Trophoblast cell (in vitro differentiated cells and primary cell): ENCODE measurements at regions not wholly inside any gene's neighbourhood (a gene's known extent, or its start where the extent isn't known, plus 50 kb on each side); places are given as distances from the start of the nearest gene placed in this dataset.
"Not testable (repeated sequence)": the region's sequence is repeated elsewhere in the genome, so short reads cannot be mapped to it uniquely, and the experiment has no call there.

Experiments
- DNase-seq, 2 donors: peaks; one replicate each; pipeline ENCODE4 v3.0.0-alpha.2; 2016
- H2AFZ ChIP-seq: 2 replicates; pipeline ENCODE4 v1.6.1; 2013; ENCODE audit warnings: low read length, moderate library complexity, mild to moderate bottlenecking; ENCODE audit not compliant: insufficient read depth, poor library complexity
- H2AK5ac ChIP-seq: 2 replicates; pipeline ENCODE4 v1.6.1; 2013; ENCODE audit warnings: mild to moderate bottlenecking, low read length
- H2BK120ac ChIP-seq: 2 replicates; pipeline ENCODE4 v1.6.1; 2013; ENCODE audit warnings: low read length, mild to moderate bottlenecking, moderate library complexity; ENCODE audit not compliant: insufficient read depth, poor library complexity
- H2BK12ac ChIP-seq: 2 replicates; pipeline ENCODE4 v1.6.1; 2013; ENCODE audit warnings: mild to moderate bottlenecking, low read length, moderate library complexity
- H2BK5ac ChIP-seq: 2 replicates; pipeline ENCODE4 v1.6.1; 2013; ENCODE audit warnings: low read length, low read depth, moderate library complexity, mild to moderate bottlenecking; ENCODE audit not compliant: poor library complexity
- H3K14ac ChIP-seq: 2 replicates; pipeline ENCODE4 v1.6.1; 2013; ENCODE audit warnings: mild to moderate bottlenecking, low read length
- H3K18ac ChIP-seq: 2 replicates; pipeline ENCODE4 v1.6.1; 2013; ENCODE audit warnings: mild to moderate bottlenecking, low read length
- H3K23ac ChIP-seq: 2 replicates; pipeline ENCODE4 v1.6.1; 2013; ENCODE audit warnings: low read length
- H3K27ac ChIP-seq: 2 replicates; pipeline ENCODE4 v1.5.1; 2013; ENCODE audit warnings: low read depth, mild to moderate bottlenecking, inconsistent platforms, low read length, moderate library complexity
- H3K27me3 ChIP-seq: 2 replicates; pipeline ENCODE4 v1.6.1; 2013; ENCODE audit warnings: inconsistent platforms, mild to moderate bottlenecking, low read length, moderate library complexity; ENCODE audit not compliant: insufficient read depth
- H3K36me3 ChIP-seq, 2 experiments: 1 replicate in 1 of 2; 2 replicates in 1 of 2; pipeline ENCODE4 v1.6.1; 2013; ENCODE audit warnings: low read length in 2 of 2, mild to moderate bottlenecking in 2 of 2, moderate library complexity in 1 of 2; ENCODE audit not compliant: insufficient read depth in 2 of 2, control insufficient read depth in 1 of 2
- H3K4ac ChIP-seq: 2 replicates; pipeline ENCODE4 v1.6.1; 2013; ENCODE audit warnings: low read depth, mild to moderate bottlenecking, low read length, moderate library complexity
- H3K4me1 ChIP-seq, 2 experiments: 1 replicate in 1 of 2; 2 replicates in 1 of 2; pipeline ENCODE4 v1.6.1; 2013; ENCODE audit warnings: low read length in 2 of 2, mild to moderate bottlenecking in 2 of 2, moderate library complexity in 1 of 2; ENCODE audit not compliant: insufficient read depth in 2 of 2, control insufficient read depth in 1 of 2
- H3K4me2 ChIP-seq: 2 replicates; pipeline ENCODE4 v1.6.1; 2013; ENCODE audit warnings: inconsistent platforms, mild to moderate bottlenecking, low read length, moderate library complexity
- H3K4me3 ChIP-seq: 2 replicates; pipeline ENCODE4 v1.5.1; 2013; ENCODE audit warnings: mild to moderate bottlenecking, low read depth, low read length, inconsistent platforms
- H3K79me1 ChIP-seq: one replicate; pipeline ENCODE4 v1.6.1; 2013; ENCODE audit warnings: low read length
- H3K79me2 ChIP-seq: 2 replicates; pipeline ENCODE4 v1.6.1; 2013; ENCODE audit warnings: low read length, mild to moderate bottlenecking; ENCODE audit not compliant: control insufficient read depth, insufficient read depth, poor library complexity
- H3K9ac ChIP-seq: 2 replicates; pipeline ENCODE4 v1.6.1; 2013; ENCODE audit warnings: mild to moderate bottlenecking, low read length
- H3K9me3 ChIP-seq: 2 replicates; pipeline ENCODE4 v1.6.1; 2013; ENCODE audit warnings: low read depth, mild to moderate bottlenecking, control low read depth, inconsistent platforms, low read length; ENCODE audit not compliant: insufficient read depth
- H4K12ac ChIP-seq: 2 replicates; pipeline ENCODE4 v1.6.1; 2013; ENCODE audit warnings: low read depth, mild to moderate bottlenecking, low read length, moderate library complexity
- H4K8ac ChIP-seq: 2 replicates; pipeline ENCODE4 v1.6.1; 2013; ENCODE audit warnings: low read depth, mild to moderate bottlenecking, low read length, moderate library complexity
- H4K91ac ChIP-seq: one replicate; pipeline ENCODE4 v1.6.1; 2013; ENCODE audit warnings: low read depth, mild to moderate bottlenecking, low read length, moderate library complexity
- WGBS: extraction: QIAGEN DNeasy Blood & Tissue Kit; methylation state at CpG from one replicate; pipeline ENCODE4 v1.1.7; 2013; ENCODE audit warnings: missing lambda C conversion rate; ENCODE audit not compliant: insufficient read length, insufficient coverage; ENCODE audit errors: extremely low coverage; 5-methylcytosine and 5-hydroxymethylcytosine counted together

GRCh38 chr9:102892025-102892424 lies 103.1 kb upstream of the CYLC2 start:
- Histone ChIP-seq H3K27me3 (no peaks in the 10 kb centered on the region), H3K9ac (no peak overlapping the region), H3K4ac (no peak overlapping the region), H4K12ac (no peak overlapping the region), H3K79me1 (no peaks in the 10 kb centered on the region), H4K91ac (no peak overlapping the region), H3K9me3 (no peaks in the 10 kb centered on the region), H3K79me2 (no peaks in the 10 kb centered on the region), H3K4me2 (no peak overlapping the region), H3K36me3 (no peaks in the 10 kb centered on the region), H3K4me3 (no peak overlapping the region), H2BK12ac (no peak overlapping the region), H3K14ac (no peak overlapping the region), H4K8ac (no peak overlapping the region), H3K18ac (no peak overlapping the region), H2BK5ac (no peak overlapping the region), H2AK5ac (no peak overlapping the region), H2BK120ac (no peak overlapping the region), H3K4me1 (no peaks in the 10 kb centered on the region), H3K23ac (no peak overlapping the region), H3K27ac (no peak overlapping the region), H2AFZ (no peak overlapping the region)
- DNase-seq, result no peak
- WGBS, result no CpG with 5 or more reads among the region's 2 CpGs

DNA sequence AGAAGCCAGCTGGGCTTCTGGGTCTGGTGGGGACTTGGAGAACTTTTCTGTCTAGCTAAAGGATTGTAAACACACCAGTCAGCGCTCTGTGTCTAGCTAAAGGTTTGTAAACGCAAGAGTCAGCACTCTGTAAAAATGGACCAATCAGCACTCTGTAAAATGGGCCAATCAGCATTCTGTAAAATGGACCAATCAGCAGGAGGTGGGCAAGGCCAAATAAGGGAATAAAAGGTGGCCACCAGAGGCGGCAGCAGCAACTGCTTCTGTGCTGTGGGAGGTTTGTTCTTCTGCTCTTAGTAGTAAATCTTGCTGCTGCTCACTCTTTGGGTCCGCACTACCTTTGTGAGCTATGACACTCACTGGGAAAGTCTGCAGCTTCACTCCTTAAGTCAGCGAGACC lies 106.4 kb upstream of the CYLC2 start:
- H3K36me3 ChIP-seq, H3K9ac ChIP-seq, H3K9me3 ChIP-seq, H3K4me2 ChIP-seq, H2AFZ ChIP-seq, H2BK5ac ChIP-seq, DNase-seq, H2BK12ac ChIP-seq, H2BK120ac ChIP-seq, H4K12ac ChIP-seq, H4K8ac ChIP-seq, H3K4me3 ChIP-seq, H2AK5ac ChIP-seq, H3K27ac ChIP-seq, H4K91ac ChIP-seq, H3K4me1 ChIP-seq, H3K79me2 ChIP-seq, H3K27me3 ChIP-seq, H3K79me1 ChIP-seq, H3K4ac ChIP-seq, H3K18ac ChIP-seq, H3K14ac ChIP-seq, H3K23ac ChIP-seq: not testable (repeated sequence)
- WGBS, result no CpG with 5 or more reads among the region's 5 CpGs

GRCh38 chr9:102875687-102876086 lies 119.4 kb upstream of the CYLC2 start:
- no peaks in the 10 kb centered on the region for H3K79me1 ChIP-seq
- no peak overlapping the region for H2AK5ac ChIP-seq

DNA sequence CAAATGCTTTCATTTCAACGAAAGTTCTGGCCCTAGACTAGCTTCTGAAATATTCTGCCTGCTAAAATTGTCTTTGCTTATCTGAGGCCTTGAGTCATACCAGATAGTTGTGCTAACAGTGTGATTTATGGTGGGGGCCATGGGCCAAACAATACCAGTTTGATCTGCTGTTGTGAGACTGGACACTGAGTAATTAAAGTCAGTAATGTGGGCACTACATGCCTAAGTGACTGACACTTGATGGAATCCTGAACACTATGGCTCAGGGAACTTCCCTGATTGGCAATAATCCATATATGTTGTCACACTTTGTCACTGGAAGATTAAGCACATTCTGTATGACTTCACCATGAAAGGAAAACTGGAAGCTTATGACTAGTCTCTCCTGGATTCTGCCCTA lies 127.6 kb upstream of the CYLC2 start:
- Histone ChIP-seq H3K79me2 (no peaks in the 10 kb centered on the region), H3K14ac (no peak overlapping the region), H3K4me3 (no peak overlapping the region), H4K12ac (no peak overlapping the region), H3K18ac (no peak overlapping the region), H3K27ac (no peak overlapping the region), H3K23ac (no peak overlapping the region), H3K36me3 (no peaks in the 10 kb centered on the region), H3K4me2 (no peak overlapping the region), H2AK5ac (no peak overlapping the region), H2AFZ (no peak overlapping the region), H3K4ac (no peak overlapping the region), H2BK120ac (no peak overlapping the region), H3K9me3 (no peaks in the 10 kb centered on the region), H4K8ac (no peak overlapping the region), H2BK12ac (no peak overlapping the region), H3K9ac (no peak overlapping the region), H4K91ac (no peak overlapping the region), H2BK5ac (no peak overlapping the region), H3K27me3 (no peaks in the 10 kb centered on the region), H3K79me1 (no peaks in the 10 kb centered on the region), H3K4me1 (peaks cover 0 to 2% of the 10 kb centered on the region in 2 experiments)
- no peak for DNase-seq
- no CpG with 5 or more reads among the region's 1 CpG for WGBS

More at GRCh38 chr9:102875687-102876086, 119.4 kb upstream of the CYLC2 start:
- Histone ChIP-seq H2AFZ (no peak overlapping the region), H3K27ac (no peak overlapping the region), H3K23ac (no peak overlapping the region), H3K14ac (no peak overlapping the region), H4K91ac (no peak overlapping the region), H2BK12ac (no peak overlapping the region), H4K12ac (no peak overlapping the region), H3K9ac (no peak overlapping the region), H2BK5ac (no peak overlapping the region), H3K36me3 (no peaks in the 10 kb centered on the region), H3K27me3 (no peaks in the 10 kb centered on the region), H3K4me2 (no peak overlapping the region), H2BK120ac (no peak overlapping the region), H3K4me1 (no peaks in the 10 kb centered on the region), H4K8ac (no peak overlapping the region), H3K4ac (no peak overlapping the region), H3K4me3 (no peak overlapping the region), H3K18ac (no peak overlapping the region), H3K9me3 (no peaks in the 10 kb centered on the region), H3K79me2 (no peaks in the 10 kb centered on the region)
- no CpG with 5 or more reads among the region's 3 CpGs for WGBS
- no peak for DNase-seq
